ENCODE measurements at regions not wholly inside any gene's neighbourhood (a gene's known extent, or its start where the extent isn't known, plus 50 kb on each side); places are given as distances from the start of the nearest gene placed in this dataset.
A peak's percentile ranks its signal among the peaks of the same experiment; 100 is the strongest.
"Not testable (repeated sequence)": the region's sequence is repeated elsewhere in the genome, so short reads cannot be mapped to it uniquely, and the experiment has no call there.

DNA sequence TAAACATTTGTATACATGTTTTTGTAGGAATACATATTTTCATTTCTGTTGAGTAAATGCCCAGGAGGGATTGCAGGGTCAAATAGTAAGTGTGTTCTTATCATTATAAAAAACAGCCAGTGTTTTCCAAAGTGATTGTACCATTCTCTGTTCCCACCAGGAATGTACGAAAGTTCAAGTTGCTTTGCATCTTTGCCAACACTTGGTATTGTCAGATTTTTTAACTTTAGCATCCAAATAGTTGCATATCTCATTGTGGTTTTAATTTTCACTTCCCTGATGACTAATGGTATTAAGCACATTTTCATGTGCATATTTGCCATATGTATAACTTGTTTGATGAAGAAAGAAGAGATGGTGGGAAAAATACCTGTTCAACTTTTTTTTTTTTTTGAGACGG is 213.9 kb downstream of the ZNF365 start:
- TF ChIP-seq CTCF (IDR thresholded peaks at IDR 0.05) (no peak), EP300 (IDR thresholded peaks at IDR 0.05) (no peak), POLR2A (IDR thresholded peaks at IDR 0.05) (no peak)
- no peak overlapping the region for H3K4me3 ChIP-seq
- no peak for DNase-seq (ENCODE audit: low spot score in 2 of 2)
- H3K27ac ChIP-seq, result no peak overlapping the region
- H3K9me3 ChIP-seq, result no peaks in the 10 kb centered on the region
- H3K27me3 ChIP-seq, result no peaks in the 10 kb centered on the region
- no peaks in the 10 kb centered on the region for H3K36me3 ChIP-seq
- WGBS, 2 donors, result 95 to 97% methylated on average over 2 of the region's 2 CpGs
- peaks cover 0 to 21% (median 0%) of the 10 kb centered on the region in 4 donors for H3K4me1 ChIP-seq

DNA sequence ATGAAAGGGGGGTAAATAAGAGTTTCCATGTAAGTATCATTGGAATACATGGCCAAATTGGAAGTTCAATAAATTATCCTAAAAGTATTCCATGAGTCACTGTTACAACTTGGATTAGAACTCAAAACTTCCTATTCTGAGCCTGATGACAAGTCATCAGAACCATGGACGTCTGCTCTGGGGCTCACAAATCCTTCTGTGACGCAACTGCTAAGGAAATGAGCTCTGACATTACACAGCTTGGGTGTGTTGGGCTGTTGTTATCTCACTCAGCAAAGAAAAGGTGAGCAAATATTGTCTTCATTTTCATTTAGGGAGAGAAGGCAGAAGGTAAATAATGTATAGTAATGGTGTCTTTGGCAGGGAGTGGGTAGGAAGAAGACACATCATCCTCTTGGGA is 214.8 kb upstream of the ADO start:
- no peak overlapping the region for H3K4me3 ChIP-seq
- peaks cover 0 to 11% (median 0%) of the 10 kb centered on the region in 4 donors for H3K4me1 ChIP-seq
- H3K27me3 ChIP-seq, result no peaks in the 10 kb centered on the region
- no peak overlapping the region for H3K27ac ChIP-seq
- H3K36me3 ChIP-seq, result no peaks in the 10 kb centered on the region
- no peak for DNase-seq (ENCODE audit: low spot score in 2 of 2)
- no peaks in the 10 kb centered on the region for H3K9me3 ChIP-seq
- no peak for TF ChIP-seq EP300 (IDR thresholded peaks at IDR 0.05)
- WGBS, 2 donors, result 60 to 77% methylated on average over 2 of the region's 2 CpGs

DNA sequence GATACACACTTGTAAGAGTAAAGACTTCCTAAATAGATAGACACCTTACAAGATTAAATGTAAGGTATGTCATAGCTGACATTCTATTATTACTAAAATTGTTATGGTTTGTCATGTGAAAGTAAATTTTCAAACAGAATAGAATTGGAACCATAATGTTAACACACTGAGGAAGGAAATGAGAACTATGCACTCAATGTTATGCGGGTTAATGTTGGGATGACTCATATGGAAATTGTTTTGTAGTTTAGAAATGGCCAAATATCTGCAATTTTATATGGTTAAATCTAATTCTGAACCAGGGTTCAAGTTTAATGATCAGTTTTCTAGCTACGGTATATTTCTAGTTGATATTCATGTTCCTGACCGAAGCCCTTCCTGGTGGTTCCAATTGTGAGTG is 214.2 kb upstream of the ADO start:
- Histone ChIP-seq H3K36me3 (no peaks in the 10 kb centered on the region), H3K27ac (no peak overlapping the region), H3K27me3 (no peaks in the 10 kb centered on the region), H3K4me1 (peaks cover 0 to 6% (median 0%) of the 10 kb centered on the region in 4 donors), H3K4me3 (no peak overlapping the region), H3K9me3 (no peaks in the 10 kb centered on the region)
- 72 to 87% methylated on average over 3 of the region's 3 CpGs for WGBS, 2 donors
- DNase-seq (ENCODE audit: low spot score in 2 of 2), result no peak
- TF ChIP-seq CTCF (IDR thresholded peaks at IDR 0.05) (no peak), EP300 (IDR thresholded peaks at IDR 0.05) (no peak), POLR2A (IDR thresholded peaks at IDR 0.05) (no peak)

GRCh38 chr10:62594093-62594520 is 210.4 kb upstream of the ADO start:
- no peak overlapping the region for H3K4me3 ChIP-seq
- no peaks in the 10 kb centered on the region for H3K9me3 ChIP-seq
- WGBS, 2 donors, result 51 to 54% methylated on average over 3 of the region's 3 CpGs
- no peaks in the 10 kb centered on the region for H3K27me3 ChIP-seq
- peak; percentile 54 to 69 for DNase-seq (ENCODE audit: low spot score in 2 of 2)
- H3K4me1 ChIP-seq, result peaks cover 0 to 6% (median 0%) of the 10 kb centered on the region in 4 donors
- TF ChIP-seq POLR2A (IDR thresholded peaks at IDR 0.05) (no peak), CTCF (IDR thresholded peaks at IDR 0.05) (peak; percentile 81 to 87 (median 84))
- no peaks in the 10 kb centered on the region for H3K36me3 ChIP-seq
- no peak overlapping the region for H3K27ac ChIP-seq

- TF ChIP-seq POLR2A (IDR thresholded peaks at IDR 0.05) (no peak), EP300 (IDR thresholded peaks at IDR 0.05) (no peak), CTCF (IDR thresholded peaks at IDR 0.05) (no peak)
- Histone ChIP-seq H3K27me3 (no peaks in the 10 kb centered on the region), H3K4me3 (no peak overlapping the region), H3K27ac (no peak overlapping the region), H3K4me1 (peaks cover 0 to 6% (median 0%) of the 10 kb centered on the region in 4 donors), H3K9me3 (peaks cover 0 to 6% (median 0%) of the 10 kb centered on the region in 4 donors), H3K36me3 (no peaks in the 10 kb centered on the region)
- WGBS, 2 donors, result 93 to 97% methylated on average over 3 of the region's 3 CpGs
- DNase-seq (ENCODE audit: low spot score in 2 of 2), result no peak
Measured at GRCh38 chr10:62597226-62597625, 207.3 kb upstream of the ADO start.

DNA sequence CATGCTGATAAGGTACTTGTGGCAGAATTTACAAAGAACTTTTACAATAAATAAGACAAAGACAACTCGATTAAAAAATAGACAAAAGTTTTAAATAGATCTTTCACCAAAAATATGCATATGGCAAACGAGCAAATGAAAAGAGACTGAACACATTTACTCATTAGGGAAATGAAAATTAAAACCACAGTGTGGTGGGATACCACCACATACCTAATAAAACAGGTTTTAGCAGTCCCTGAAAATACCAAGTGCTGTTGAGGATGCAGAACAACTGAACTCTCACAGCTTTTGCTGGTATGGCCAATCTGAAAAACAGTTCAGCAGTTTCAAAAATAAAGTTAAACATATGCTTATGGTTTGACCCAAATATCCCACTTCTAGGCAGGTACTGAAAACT is 205.4 kb upstream of the ADO start:
- Histone ChIP-seq H3K9me3 (peaks cover 0 to 6% (median 0%) of the 10 kb centered on the region in 4 donors), H3K27me3 (no peaks in the 10 kb centered on the region), H3K27ac (no peak overlapping the region), H3K4me1 (peaks cover 0 to 3% (median 0%) of the 10 kb centered on the region in 4 donors), H3K4me3 (no peak overlapping the region), H3K36me3 (no peaks in the 10 kb centered on the region)
- DNase-seq (ENCODE audit: low spot score in 2 of 2), result no peak
- 65 to 74% methylated on average over 2 of the region's 2 CpGs for WGBS, 2 donors
- TF ChIP-seq CTCF (IDR thresholded peaks at IDR 0.05) (no peak), POLR2A (IDR thresholded peaks at IDR 0.05) (no peak), EP300 (IDR thresholded peaks at IDR 0.05) (no peak)

DNA sequence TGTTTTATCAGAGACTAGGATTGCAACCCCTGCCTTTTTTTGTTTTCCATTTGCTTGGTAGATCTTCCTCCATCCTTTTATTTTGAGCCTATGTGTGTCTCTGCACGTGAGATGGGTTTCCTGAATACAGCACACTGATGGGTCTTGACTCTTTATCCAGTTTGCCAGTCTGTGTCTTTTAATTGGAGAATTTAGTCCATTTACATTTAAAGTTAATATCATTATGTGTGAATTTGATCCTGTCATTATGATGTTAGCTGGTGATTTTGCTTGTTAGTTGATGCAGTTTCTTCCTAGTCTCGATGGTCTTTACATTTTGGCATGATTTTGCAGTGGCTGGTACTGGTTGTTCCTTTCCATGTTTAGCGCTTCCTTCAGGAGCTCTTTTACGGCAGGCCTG is 198.0 kb upstream of the ADO start:
- H3K4me1 ChIP-seq; H3K27ac ChIP-seq; H3K9me3 ChIP-seq; H3K27me3 ChIP-seq; H3K4me3 ChIP-seq; DNase-seq (ENCODE audit: low spot score in 2 of 2); H3K36me3 ChIP-seq: not testable (repeated sequence)
- WGBS, 2 donors, result 95 to 98% methylated on average over 3 to 4 of the region's 4 CpGs

GRCh38 chr10:62608189-62608875 is 196.2 kb upstream of the ADO start:
- not testable (repeated sequence) for H3K27me3 ChIP-seq; DNase-seq (ENCODE audit: low spot score in 2 of 2); H3K4me1 ChIP-seq; H3K9me3 ChIP-seq; H3K36me3 ChIP-seq; H3K4me3 ChIP-seq; H3K27ac ChIP-seq
- WGBS, 2 donors, result 80 to 89% methylated on average over 25 to 31 of the region's 34 CpGs

Measured in tibial nerve (tissue), 4 donors.